GM23338 (cell line): ENCODE measurements at regions not wholly inside any gene's neighbourhood (a gene's known extent, or its start where the extent isn't known, plus 50 kb on each side); places are given as distances from the start of the nearest gene placed in this dataset.

Source experiments
- ATAC-seq: fragments of 200-7000 bp; cut with Tn5 transposase; 3 replicates; pipeline ENCODE4 v1.9.1; 2020
- DNase-seq: peaks from one replicate; pipeline ENCODE4 v3.0.0-alpha.2; 2015; ENCODE audit warnings: low spot score
- H2AFZ ChIP-seq: fragments of 200-600 bp; sonication (generic); 2 replicates; pipeline ENCODE4 v1.8.0; 2016; ENCODE audit warnings: antibody characterized with exemption, mild to moderate bottlenecking, moderate library complexity
- H3F3A ChIP-seq: fragments of 200-600 bp; sonication (generic); replicated peaks from 2 replicates; pipeline ENCODE4 v1.8.0; 2017; ENCODE audit warnings: antibody characterized with exemption, mixed run types, low read depth
- H3K27ac ChIP-seq: fragments of 200-600 bp; sonication (generic); 2 replicates; pipeline ENCODE4 v1.6.1; 2016; ENCODE audit warnings: low read depth
- H3K27me3 ChIP-seq: fragments of 200-600 bp; sonication (generic); 2 replicates; pipeline ENCODE4 v1.8.0; 2016; ENCODE audit warnings: mild to moderate bottlenecking, mixed run types, moderate library complexity; ENCODE audit not compliant: insufficient read depth
- H3K36me3 ChIP-seq: fragments of 200-600 bp; sonication (generic); 2 replicates; pipeline ENCODE4 v1.8.0; 2016; ENCODE audit warnings: mild to moderate bottlenecking; ENCODE audit not compliant: insufficient read depth
- H3K4me1 ChIP-seq: fragments of 200-600 bp; sonication (generic); 2 replicates; pipeline ENCODE4 v1.8.0; 2016; ENCODE audit warnings: mild to moderate bottlenecking, moderate library complexity; ENCODE audit not compliant: insufficient read depth
- H3K4me2 ChIP-seq: fragments of 200-600 bp; sonication (generic); 2 replicates; pipeline ENCODE4 v1.7.1; 2017; ENCODE audit warnings: mixed run types
- H3K4me3 ChIP-seq: fragments of 200-600 bp; sonication (generic); 2 replicates; pipeline ENCODE4 v1.6.1; 2016; ENCODE audit warnings: mixed run types
- H3K79me2 ChIP-seq: fragments of 200-600 bp; sonication (generic); replicated peaks from 2 replicates; pipeline ENCODE4 v1.8.0; 2017; ENCODE audit warnings: mild to moderate bottlenecking; ENCODE audit not compliant: insufficient read depth
- H3K9me2 ChIP-seq: fragments of 200-600 bp; sonication (generic); 2 replicates; pipeline ENCODE4 v1.8.0; 2017; ENCODE audit not compliant: insufficient read depth
- H4K20me1 ChIP-seq: fragments of 200-600 bp; sonication (generic); replicated peaks from 2 replicates; pipeline ENCODE4 v1.8.0; 2017; ENCODE audit warnings: mild to moderate bottlenecking; ENCODE audit not compliant: insufficient read depth
- H3K27ac Mint-ChIP-seq: 2 replicates; pipeline ENCODE4 v1.8.0; 2020; ENCODE audit warnings: inconsistent platforms, mild to moderate bottlenecking, moderate library complexity, mixed read lengths
- H3K27me3 Mint-ChIP-seq: 3 replicates; pipeline ENCODE4 v1.8.0; 2022; ENCODE audit warnings: low read depth, mild to moderate bottlenecking, moderate library complexity, mixed read lengths, inconsistent platforms; ENCODE audit not compliant: insufficient read depth, poor library complexity
- H3K36me3 Mint-ChIP-seq: 3 replicates; pipeline ENCODE4 v1.8.0; 2021; ENCODE audit warnings: low read depth, mild to moderate bottlenecking, inconsistent platforms, moderate library complexity, mixed read lengths
- H3K4me1 Mint-ChIP-seq: 3 replicates; pipeline ENCODE4 v1.8.0; 2020; ENCODE audit warnings: mild to moderate bottlenecking, inconsistent platforms, mixed read lengths
- H3K4me3 Mint-ChIP-seq: 3 replicates; pipeline ENCODE4 v1.8.0; 2021; ENCODE audit warnings: moderate library complexity, mild to moderate bottlenecking, inconsistent platforms, mixed read lengths
- H3K9me3 Mint-ChIP-seq: 3 replicates; pipeline ENCODE4 v1.8.0; 2020; ENCODE audit warnings: moderate library complexity, mild to moderate bottlenecking, inconsistent platforms, mixed read lengths
- CREB1 ChIP-seq: fragments of 250-450 bp; sonication (Bioruptor Pico); IDR thresholded peaks from 2 replicates; pipeline ENCODE4 v1.5.0; 2020; ENCODE audit warnings: low read depth, mild to moderate bottlenecking, moderate library complexity
- CTCF ChIP-seq, 2 experiments: fragments of 200-600 bp in 1 of 2; sonication (generic) in 1 of 2; conservative IDR thresholded peaks; 2 replicates each; pipeline versions ENCODE4 v1.5.1 to v1.6.1; 2016 to 2017; ENCODE audit warnings: antibody characterized with exemption in 2 of 2, low read depth in 2 of 2, mild to moderate bottlenecking in 2 of 2, moderate library complexity in 1 of 2
- EZH2 ChIP-seq: fragments of 200-600 bp; sonication (generic); IDR thresholded peaks from one replicate; pipeline ENCODE4 v1.8.0; 2017; ENCODE audit warnings: antibody characterized with exemption, mild to moderate bottlenecking, low read depth; ENCODE audit not compliant: unreplicated experiment
- EZH2phosphoT487 ChIP-seq: fragments of 200-600 bp; sonication (generic); IDR thresholded peaks from one replicate; pipeline ENCODE4 v1.8.1; 2018; ENCODE audit warnings: antibody characterized with exemption; ENCODE audit not compliant: unreplicated experiment
- NANOG ChIP-seq: IDR thresholded peaks from 2 replicates; pipeline ENCODE4 v1.6.1; 2016; ENCODE audit warnings: antibody characterized with exemption, borderline replicate concordance
- POLR2AphosphoS5 ChIP-seq: IDR thresholded peaks from 2 replicates; pipeline ENCODE4 v1.6.1; 2016; ENCODE audit warnings: antibody characterized with exemption, low read depth
- REST ChIP-seq: IDR thresholded peaks from one replicate; pipeline ENCODE4 v1.6.1; 2018; ENCODE audit warnings: antibody characterized with exemption; ENCODE audit not compliant: unreplicated experiment
- STAT1 ChIP-seq: IDR thresholded peaks from one replicate; pipeline ENCODE4 v1.6.1; 2016; ENCODE audit warnings: antibody characterized with exemption; ENCODE audit not compliant: unreplicated experiment
- ZNF114 ChIP-seq: fragments of 250-450 bp; sonication (Bioruptor Pico); IDR thresholded peaks from 2 replicates; pipeline ENCODE4 v1.5.0; 2020; ENCODE audit warnings: mild to moderate bottlenecking, moderate library complexity
- ZNF331 ChIP-seq: fragments of 250-450 bp; sonication (Bioruptor Pico); IDR thresholded peaks from 2 replicates; pipeline ENCODE4 v1.5.0; 2020; ENCODE audit warnings: low read depth, mild to moderate bottlenecking, moderate library complexity
- ZNF462 ChIP-seq: fragments of 250-450 bp; sonication (Bioruptor Pico); IDR thresholded peaks from 2 replicates; pipeline ENCODE4 v1.5.0; 2020; ENCODE audit warnings: mild to moderate bottlenecking, moderate library complexity

GRCh38 chr5:123264394-123264793 lies 158.8 kb downstream of the CEP120 start (continued):
- TF ChIP-seq REST, result no peak

GRCh38 chr5:123263859-123264258 lies 159.3 kb downstream of the CEP120 start:
- Mint-ChIP-seq H3K4me1 (peaks cover 19% of the 10 kb centered on the region), H3K27ac (no peak overlapping the region), H3K36me3 (no peaks in the 10 kb centered on the region), H3K4me3 (no peak overlapping the region), H3K27me3 (peaks cover 2% of the 10 kb centered on the region), H3K9me3 (no peaks in the 10 kb centered on the region)
- Histone ChIP-seq H3K36me3 (no peaks in the 10 kb centered on the region), H3K27ac (no peak overlapping the region), H3F3A (no peaks in the 10 kb centered on the region), H3K79me2 (no peaks in the 10 kb centered on the region), H4K20me1 (no peaks in the 10 kb centered on the region), H3K9me2 (no peaks in the 10 kb centered on the region), H3K27me3 (no peaks in the 10 kb centered on the region), H3K4me1 (peaks cover 18% of the 10 kb centered on the region), H3K4me3 (no peak overlapping the region), H3K4me2 (peak overlapping the region; percentile 71), H2AFZ (peak overlapping the region; percentile 75; the same call in 1 of the 2 replicates)
- DNase-seq, result no peak
- no peak for ATAC-seq
- TF ChIP-seq ZNF331 (CRISPR knock-in tag) (no peak), EZH2 (no peak), EZH2phosphoT487 (no peak), STAT1 (no peak), NANOG (no peak), CREB1 (CRISPR knock-in tag) (no peak), POLR2AphosphoS5 (no peak), CTCF (conservative IDR thresholded peaks at IDR 0.05; ENCODE audit: low read depth in 2 of 2) (no peak), ZNF462 (CRISPR knock-in tag) (no peak), ZNF114 (CRISPR knock-in tag) (no peak), REST (no peak)
